Gastrocnemius medialis (tissue), 4 donors: ENCODE measurements at regions not wholly inside any gene's neighbourhood (a gene's known extent, or its start where the extent isn't known, plus 50 kb on each side); places are given as distances from the start of the nearest gene placed in this dataset.

Source experiments
- ATAC-seq, 2 donors: fragments of 150-250 bp; one replicate each; pipeline ENCODE4 v1.9.1; 2016
- DNase-seq, 2 donors: peaks; one replicate each; pipeline ENCODE4 v3.0.0-alpha.2; 2019
- H3K27ac ChIP-seq, 4 donors: fragments of 200-600 bp; sonication (generic); 1 replicate in 1 of 4; 2 replicates in 3 of 4; pipeline ENCODE4 v1.5.1; 2016 to 2018; ENCODE audit warnings: mild to moderate bottlenecking in 2 of 4, moderate library complexity in 1 of 4
- H3K27me3 ChIP-seq, 3 donors: fragments of 200-600 bp; sonication (generic) in 2 of 3; 1 replicate in 1 of 3; 2 replicates in 2 of 3; pipeline versions ENCODE4 v1.5.1 to v1.6.0; 2016 to 2019; ENCODE audit warnings: mild to moderate bottlenecking in 1 of 3, moderate library complexity in 1 of 3
- H3K36me3 ChIP-seq, 2 donors: fragments of 200-600 bp; sonication (generic) in 1 of 2; one replicate each; pipeline ENCODE4 v1.5.1; 2017 to 2018
- H3K4me1 ChIP-seq, 2 donors: fragments of 200-600 bp; sonication (generic) in 1 of 2; one replicate each; pipeline ENCODE4 v1.5.1; 2016 to 2017; ENCODE audit warnings: mild to moderate bottlenecking in 2 of 2
- H3K4me3 ChIP-seq, 4 donors: fragments of 200-600 bp; sonication (generic) in 3 of 4; 1 replicate in 1 of 4; 2 replicates in 3 of 4; pipeline ENCODE4 v1.5.1; 2016 to 2019; ENCODE audit warnings: mild to moderate bottlenecking in 2 of 4
- H3K9me3 ChIP-seq, 3 donors: fragments of 200-600 bp; sonication (generic) in 2 of 3; 1 replicate in 1 of 3; 2 replicates in 2 of 3; pipeline ENCODE4 v1.5.1; 2016 to 2019
- CTCF ChIP-seq, 5 experiments: fragments of 450-650 bp in 3 of 5; fragments of 200-600 bp in 2 of 5; sonication (generic) in 2 of 5; IDR thresholded peaks in 4 of 5; conservative IDR thresholded peaks in 1 of 5; 1 replicate in 4 of 5; 2 replicates in 1 of 5; pipeline ENCODE4 v1.5.1; 2016 to 2019; ENCODE audit warnings: antibody characterized with exemption in 5 of 5, mild to moderate bottlenecking in 3 of 5, moderate library complexity in 3 of 5
- POLR2A ChIP-seq, 2 donors: fragments of 450-650 bp; IDR thresholded peaks; one replicate each; pipeline ENCODE4 v1.6.1; 2017; ENCODE audit warnings: antibody characterized with exemption in 2 of 2, mild to moderate bottlenecking in 2 of 2, moderate library complexity in 2 of 2
- in situ Hi-C, 4 donors: fragments of 200-750 bp; cut with MboI; loops; one replicate each; pipeline versions ENCODE4 v1.15.0 to v1.8.0; 2017; ENCODE audit warnings: low sequenced_read_pairs in 4 of 4
- intact Hi-C: fragments of 100-400 bp; cut with DNase I; formaldehyde crosslinking; loops from one replicate; pipeline ENCODE4 v1.15.1; 2023; ENCODE audit warnings: low total_unique reads

GRCh38 chr13:70330697-70331361 lies 222.6 kb upstream of the KLHL1 start:
- in situ Hi-C loops (no loop called here), intact Hi-C loops (no loop called here)
- TF ChIP-seq CTCF (IDR thresholded peaks at IDR 0.05 in 4 of 5, conservative IDR thresholded peaks at IDR 0.05 in 1 of 5) (no peak), POLR2A (IDR thresholded peaks at IDR 0.05) (no peak)
- Histone ChIP-seq H3K9me3 (no peaks in the 10 kb centered on the region), H3K4me3 (no peak overlapping the region), H3K36me3 (no peaks in the 10 kb centered on the region), H3K27ac (no peak overlapping the region), H3K4me1 (no peaks in the 10 kb centered on the region), H3K27me3 (no peaks in the 10 kb centered on the region)
- DNase-seq (no peak), ATAC-seq (no peak)

GRCh38 chr13:70324519-70324918 lies 216.3 kb upstream of the KLHL1 start:
- TF ChIP-seq CTCF (IDR thresholded peaks at IDR 0.05 in 4 of 5, conservative IDR thresholded peaks at IDR 0.05 in 1 of 5): no peak
- TF ChIP-seq POLR2A (IDR thresholded peaks at IDR 0.05): no peak
- DNase-seq: no peak
- Histone ChIP-seq H3K27ac (no peak overlapping the region), H3K4me3 (no peak overlapping the region), H3K9me3 (no peaks in the 10 kb centered on the region), H3K36me3 (no peaks in the 10 kb centered on the region), H3K27me3 (no peaks in the 10 kb centered on the region), H3K4me1 (no peaks in the 10 kb centered on the region)
- in situ Hi-C loops: no loop called here
- ATAC-seq: no peak
- intact Hi-C loops: no loop called here

GRCh38 chr13:70311191-70311590 lies 202.9 kb upstream of the KLHL1 start:
- no peak overlapping the region for H3K27ac ChIP-seq
- no peaks in the 10 kb centered on the region for H3K27me3 ChIP-seq
- H3K9me3 ChIP-seq: no peaks in the 10 kb centered on the region
- in situ Hi-C loops: loop anchor here in 1 of 4 donors (10.0 kb wide), 1 partner anchor 64 kb away; no protein-coding TSS in a partner anchor
- TF ChIP-seq CTCF (IDR thresholded peaks at IDR 0.05 in 4 of 5, conservative IDR thresholded peaks at IDR 0.05 in 1 of 5): no peak
- intact Hi-C loops: no loop called here
- no peak overlapping the region for H3K4me3 ChIP-seq
- DNase-seq (no peak), ATAC-seq (no peak)
- H3K36me3 ChIP-seq: no peaks in the 10 kb centered on the region
- no peaks in the 10 kb centered on the region for H3K4me1 ChIP-seq

GRCh38 chr13:70310396-70311119 lies 202.3 kb upstream of the KLHL1 start:
- TF ChIP-seq CTCF (IDR thresholded peaks at IDR 0.05 in 4 of 5, conservative IDR thresholded peaks at IDR 0.05 in 1 of 5) (no peak), POLR2A (IDR thresholded peaks at IDR 0.05) (no peak)
- no peak overlapping the region for H3K27ac ChIP-seq
- no peaks in the 10 kb centered on the region for H3K27me3 ChIP-seq
- DNase-seq (no peak), ATAC-seq (no peak)
- no peak overlapping the region for H3K4me3 ChIP-seq
- no peaks in the 10 kb centered on the region for H3K4me1 ChIP-seq
- in situ Hi-C loops (loop anchor here in 1 of 4 donors (10.0 kb wide), 1 partner anchor 64 kb away; no protein-coding TSS in a partner anchor), intact Hi-C loops (no loop called here)
- no peaks in the 10 kb centered on the region for H3K36me3 ChIP-seq
- H3K9me3 ChIP-seq: no peaks in the 10 kb centered on the region
